Choroid plexus epithelial cell (primary cell): ENCODE measurements at regions not wholly inside any gene's neighbourhood (a gene's known extent, or its start where the extent isn't known, plus 50 kb on each side); places are given as distances from the start of the nearest gene placed in this dataset.

Source experiments
- DNase-seq: peaks from one replicate; pipeline ENCODE4 v3.0.0-alpha.2; 2010; ENCODE audit warnings: low read depth
- H3K4me3 ChIP-seq: 2 replicates; pipeline ENCODE4 v1.5.1; 2011; ENCODE audit warnings: low read depth, mild to moderate bottlenecking, control low read depth, low read length, moderate library complexity
- CTCF ChIP-seq: conservative IDR thresholded peaks from 2 replicates; pipeline ENCODE4 v1.5.1; 2011; ENCODE audit warnings: low read depth, mild to moderate bottlenecking, control low read depth, inconsistent platforms, low read length, moderate library complexity

- no peak for TF ChIP-seq CTCF
- no peak overlapping the region for H3K4me3 ChIP-seq
- DNase-seq = no peak
Observed at GRCh38 chrX:42505016-42505415, 272.9 kb downstream of the PPP1R2C start.

DNA sequence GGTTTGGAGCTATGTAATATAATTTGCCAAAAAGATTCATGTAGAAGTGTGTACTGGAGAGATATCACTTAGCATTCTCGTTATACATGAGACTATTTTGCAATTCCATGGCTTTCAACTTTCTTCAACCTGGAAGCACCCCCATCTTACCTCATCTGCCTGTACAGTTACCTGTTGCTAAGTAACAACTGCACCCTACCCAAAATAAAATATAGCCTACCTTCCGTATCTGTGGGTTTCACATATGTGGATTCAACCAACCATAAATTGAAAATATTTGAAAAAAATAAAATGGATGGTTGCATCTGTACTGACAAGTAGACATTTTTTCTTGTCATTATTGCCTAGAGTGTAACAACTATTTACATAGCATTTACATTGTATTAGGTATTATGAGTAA is 278.3 kb downstream of the PPP1R2C start:
- no peak for TF ChIP-seq CTCF
- no peak overlapping the region for H3K4me3 ChIP-seq
- DNase-seq = no peak

- TF ChIP-seq CTCF = no peak
- DNase-seq = no peak
Observed at GRCh38 chrX:42497356-42497755, 280.6 kb downstream of the PPP1R2C start.

DNA sequence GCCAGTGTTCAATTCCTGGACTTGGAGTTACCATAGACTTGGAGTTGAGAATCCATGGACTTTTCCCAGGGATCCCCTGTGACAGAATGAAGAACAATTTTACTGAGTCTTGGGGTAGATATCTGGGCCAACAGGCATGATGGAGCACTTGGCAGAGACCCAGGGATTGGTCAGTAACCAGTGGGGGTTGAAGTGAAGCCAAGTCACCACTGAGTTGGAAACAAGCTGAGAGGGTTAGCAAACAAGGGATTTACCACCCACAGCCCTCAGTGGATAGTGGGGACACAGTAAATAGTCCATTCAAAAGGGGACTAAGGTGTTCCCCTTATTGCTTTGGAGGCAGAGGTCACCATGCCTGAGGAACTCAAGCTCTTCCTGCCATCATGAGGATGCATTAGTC is 281.7 kb downstream of the PPP1R2C start:
- DNase-seq = peak; percentile 0
- H3K4me3 ChIP-seq = no peak overlapping the region
- no peak for TF ChIP-seq CTCF

More at GRCh38 chrX:42497356-42497755, 280.6 kb downstream of the PPP1R2C start:
- no peak overlapping the region for H3K4me3 ChIP-seq

DNA sequence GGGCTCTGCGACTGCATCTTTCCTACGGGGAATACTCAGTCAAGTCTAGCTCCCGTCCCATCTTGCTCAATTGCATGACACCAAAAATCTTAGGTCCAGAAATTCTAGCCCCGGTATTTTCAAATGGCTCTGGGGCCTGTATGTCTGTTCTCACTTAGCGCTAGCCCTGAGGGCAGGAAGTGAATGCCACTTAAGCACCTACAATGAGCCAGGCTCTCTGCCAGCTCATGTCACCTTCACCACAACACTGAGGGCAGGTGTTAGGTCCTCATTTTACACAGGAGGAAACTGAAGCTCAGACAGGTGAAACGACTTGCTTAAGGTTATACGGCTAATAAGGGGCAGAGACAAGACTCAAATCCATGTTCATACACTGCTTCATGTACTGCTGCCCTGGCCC is 282.8 kb downstream of the PPP1R2C start:
- DNase-seq = no peak
- no peak for TF ChIP-seq CTCF

DNA sequence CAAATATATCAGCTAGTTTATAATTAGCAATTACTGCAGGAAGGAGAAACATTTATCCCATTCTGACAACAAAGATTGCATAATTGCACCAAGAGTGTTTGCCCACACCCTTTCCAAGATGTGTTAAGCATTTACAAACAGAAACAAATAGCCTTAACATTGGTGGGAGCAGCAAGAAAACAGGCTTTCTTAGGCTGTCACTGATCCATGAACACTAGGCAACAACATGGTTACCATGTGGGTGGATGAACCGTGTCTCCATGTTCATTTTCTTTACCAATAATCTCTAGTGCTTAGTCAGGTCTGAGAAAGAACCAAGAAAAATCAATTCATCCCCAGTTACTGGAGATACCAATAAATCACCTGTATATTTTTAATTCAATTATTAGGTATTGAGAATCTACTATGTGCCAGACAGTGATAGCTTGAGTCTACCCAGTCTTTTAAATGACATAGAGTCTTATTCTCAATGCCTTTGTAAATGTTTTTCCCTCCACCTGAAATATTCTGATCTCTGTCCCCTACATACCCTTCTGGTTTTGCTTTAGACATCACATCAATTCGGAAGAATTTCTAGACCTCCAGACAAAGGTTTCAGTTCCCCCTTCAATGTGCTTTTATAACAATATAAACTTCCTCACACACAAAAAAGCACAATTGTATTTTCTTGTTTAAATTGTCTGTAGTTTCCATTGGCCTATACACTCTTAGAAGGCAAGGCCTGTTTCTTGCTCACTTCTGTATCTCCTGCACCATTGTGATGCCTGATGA is 286.6 kb downstream of the PPP1R2C start:
- DNase-seq = no peak

More for the DNA sequence above, 282.8 kb downstream of the PPP1R2C start:
- H3K4me3 ChIP-seq = no peak overlapping the region

More for the DNA sequence above, 286.6 kb downstream of the PPP1R2C start:
- no peak for TF ChIP-seq CTCF
- no peak overlapping the region for H3K4me3 ChIP-seq
